Prostate gland (tissue), 2 donors: ENCODE measurements at regions not wholly inside any gene's neighbourhood (a gene's known extent, or its start where the extent isn't known, plus 50 kb on each side); places are given as distances from the start of the nearest gene placed in this dataset.

ENCODE experiments used
- CTCF ChIP-seq, 4 experiments: fragments of 200-600 bp in 2 of 4; fragments of 450-650 bp in 2 of 4; sonication (generic) in 2 of 4; IDR thresholded peaks; 1 replicate in 3 of 4; 2 replicates in 1 of 4; pipeline ENCODE4 v1.5.1; 2016 to 2019; ENCODE audit warnings: antibody characterized with exemption in 4 of 4, mild to moderate bottlenecking in 2 of 4, moderate library complexity in 2 of 4
- POLR2A ChIP-seq: fragments of 450-650 bp; IDR thresholded peaks from one replicate; pipeline ENCODE4 v1.6.1; 2016; ENCODE audit warnings: antibody characterized with exemption, mild to moderate bottlenecking

DNA sequence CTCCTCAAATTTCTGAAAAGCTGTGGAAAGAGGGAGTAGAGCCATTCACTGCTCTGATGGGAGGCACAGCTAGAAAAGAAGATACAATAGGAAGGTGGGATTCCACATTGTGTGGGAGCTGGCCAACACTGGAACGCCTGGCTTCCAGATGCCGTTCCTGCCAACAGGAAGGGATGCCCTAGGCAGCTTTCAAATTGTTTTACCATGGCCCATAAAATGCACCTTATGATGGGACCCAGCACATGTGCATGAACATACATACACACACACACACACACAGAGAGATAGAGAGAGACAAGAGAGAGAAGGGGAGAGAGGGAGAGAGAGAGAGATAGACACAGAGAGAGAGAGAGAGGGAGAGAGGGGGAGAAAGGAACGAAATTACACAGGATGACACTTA, 86.1 kb upstream of the BZW1 start:
- TF ChIP-seq CTCF (IDR thresholded peaks at IDR 0.05) (no peak), POLR2A (no peak)
